SK-N-SH (cell line): ENCODE measurements at regions not wholly inside any gene's neighbourhood (a gene's known extent, or its start where the extent isn't known, plus 50 kb on each side); places are given as distances from the start of the nearest gene placed in this dataset.

Experiments used
- CTCF ChIA-PET: fragments of 300-600, 350-600 bp; formaldehyde crosslinking; extraction: SDS; loops from one replicate; lab custom pipeline; 2021; lab: Yijun Ruan, JAX
- POLR2A ChIA-PET: fragments of 350-600 bp; sonication (Branson Sonifier 250); formaldehyde crosslinking; extraction: SDS; loops from one replicate; lab custom pipeline; 2020; ENCODE audit warnings: antibody characterized with exemption, inconsistent platforms; lab: Yijun Ruan, JAX
- DNase-seq: peaks from one replicate; pipeline ENCODE4 v3.0.0; 2012
- H2AFZ ChIP-seq: fragments of 200-600 bp; sonication (generic); 2 replicates; pipeline ENCODE4 v1.8.1; 2016; ENCODE audit warnings: antibody characterized with exemption, mild to moderate bottlenecking, low read depth
- H3F3A ChIP-seq: fragments of 200-600 bp; sonication (generic); replicated peaks from 2 replicates; pipeline ENCODE3; 2016; ENCODE audit warnings: antibody characterized with exemption, mild to moderate bottlenecking; ENCODE audit not compliant: insufficient read depth
- H3K27ac ChIP-seq, 2 experiments: fragments of 200-500 bp in 1 of 2; fragments of 200-600 bp in 1 of 2; sonication (Bioruptor generic) in 1 of 2; sonication (generic), shearing (Covaris generic) in 1 of 2; 2 replicates each; pipeline versions ENCODE4 v1.5.1 to v1.6.1; 2014 to 2016; ENCODE audit warnings: low read depth in 2 of 2, inconsistent platforms in 1 of 2, low read length in 1 of 2, mild to moderate bottlenecking in 1 of 2, mixed read lengths in 1 of 2
- H3K27me3 ChIP-seq: fragments of 200-600 bp; sonication (generic), shearing (Covaris generic); 2 replicates; pipeline ENCODE4 v1.6.1; 2016; ENCODE audit warnings: mixed run types; ENCODE audit not compliant: insufficient read depth
- H3K36me3 ChIP-seq, 2 experiments: fragments of 200-500 bp in 1 of 2; fragments of 200-600 bp in 1 of 2; sonication (Bioruptor generic) in 1 of 2; sonication (generic) in 1 of 2; replicated peaks in 1 of 2; 2 replicates each; pipeline versions ENCODE3 to v1.5.1; 2014 to 2016; ENCODE audit warnings: low read length in 1 of 2, mild to moderate bottlenecking in 1 of 2; ENCODE audit not compliant: insufficient read depth in 2 of 2, control insufficient read depth in 1 of 2
- H3K4me1 ChIP-seq, 2 experiments: fragments of 200-500 bp in 1 of 2; fragments of 200-600 bp in 1 of 2; sonication (Bioruptor generic) in 1 of 2; sonication (generic), shearing (Covaris generic) in 1 of 2; 2 replicates each; pipeline versions ENCODE4 v1.5.1 to v1.6.1; 2014 to 2016; ENCODE audit warnings: low read depth in 1 of 2, low read length in 1 of 2, mixed run types in 1 of 2; ENCODE audit not compliant: insufficient read depth in 2 of 2, control insufficient read depth in 1 of 2
- H3K4me2 ChIP-seq: fragments of 200-600 bp; sonication (generic), shearing (Covaris generic); 2 replicates; pipeline ENCODE4 v1.6.1; 2017; ENCODE audit warnings: mixed run types
- H3K4me3 ChIP-seq, 2 experiments: fragments of 200-500 bp in 1 of 2; fragments of 200-600 bp in 1 of 2; sonication (Bioruptor generic) in 1 of 2; sonication (generic), shearing (Covaris generic) in 1 of 2; 2 replicates each; pipeline versions ENCODE4 v1.5.1 to v1.8.1; 2014 to 2016; ENCODE audit warnings: low read depth in 2 of 2, inconsistent platforms in 1 of 2, low read length in 1 of 2, mild to moderate bottlenecking in 1 of 2, mixed read lengths in 1 of 2, moderate library complexity in 1 of 2
- H3K79me2 ChIP-seq: fragments of 200-600 bp; sonication (generic); 2 replicates; pipeline ENCODE4 v1.8.1; 2017; ENCODE audit warnings: mild to moderate bottlenecking; ENCODE audit not compliant: insufficient read depth
- H3K9ac ChIP-seq: fragments of 200-600 bp; sonication (generic); 2 replicates; pipeline ENCODE4 v1.6.1; 2017; ENCODE audit warnings: mixed run types
- H3K9me2 ChIP-seq: fragments of 200-600 bp; sonication (generic); 2 replicates; pipeline ENCODE4 v1.6.1; 2017; ENCODE audit warnings: mixed run types
- H3K9me3 ChIP-seq: fragments of 200-600 bp; sonication (generic); 2 replicates; pipeline ENCODE4 v1.6.1; 2017; ENCODE audit warnings: mixed run types, mild to moderate bottlenecking, moderate library complexity
- H4K20me1 ChIP-seq: fragments of 200-600 bp; sonication (generic); 2 replicates; pipeline ENCODE4 v1.6.1; 2017; ENCODE audit warnings: mild to moderate bottlenecking, mixed run types; ENCODE audit not compliant: insufficient read depth
- CHD2 ChIP-seq: fragments of 150-350 bp; IDR thresholded peaks from 2 replicates; pipeline ENCODE4 v1.6.1; 2018; ENCODE audit warnings: low read length; ENCODE audit not compliant: partially characterized antibody
- EP300 ChIP-seq, 2 experiments: IDR thresholded peaks; 2 replicates each; pipeline versions ENCODE4 v1.4.0 to v1.6.1; 2012; ENCODE audit warnings: borderline replicate concordance in 1 of 2, low read depth in 1 of 2, low read length in 1 of 2
- FOSL2 ChIP-seq: IDR thresholded peaks from 2 replicates; pipeline ENCODE4 v1.4.0; 2012; ENCODE audit warnings: low read depth, mild to moderate bottlenecking, moderate library complexity, borderline replicate concordance
- FOXJ3 ChIP-seq: sonication (generic); formaldehyde crosslinking; IDR thresholded peaks from 2 replicates; pipeline ENCODE4 v1.5.1; 2020; ENCODE audit warnings: mild to moderate bottlenecking, missing genetic modification reagents
- GATA2 ChIP-seq: sonication (generic); formaldehyde crosslinking; IDR thresholded peaks from 2 replicates; pipeline ENCODE4 v1.5.0; 2020; ENCODE audit warnings: mild to moderate bottlenecking, missing genetic modification reagents
- IRF3 ChIP-seq: fragments of 150-350 bp; IDR thresholded peaks from 2 replicates; pipeline ENCODE4 v1.6.1; 2016; ENCODE audit warnings: mild to moderate bottlenecking, low read depth, low read length
- MXI1 ChIP-seq: IDR thresholded peaks from 2 replicates; pipeline ENCODE4 v1.6.1; 2012; ENCODE audit warnings: mild to moderate bottlenecking, low read depth, low read length, improper control_type of control experiment
- PBX3 ChIP-seq: IDR thresholded peaks from 2 replicates; pipeline ENCODE4; 2012
- POLR2AphosphoS5 ChIP-seq: IDR thresholded peaks from 2 replicates; pipeline ENCODE4 v1.6.1; 2012; ENCODE audit warnings: low read depth, low read length
- RAD21 ChIP-seq: IDR thresholded peaks from 2 replicates; pipeline ENCODE4 v1.6.1; 2012; ENCODE audit warnings: mild to moderate bottlenecking, low read length
- RCOR1 ChIP-seq: fragments of 150-350 bp; IDR thresholded peaks from 2 replicates; pipeline ENCODE4 v1.6.1; 2017; ENCODE audit warnings: antibody characterized with exemption, low read length
- TAF1 ChIP-seq: IDR thresholded peaks from 2 replicates; pipeline ENCODE4 v1.6.1; 2012; ENCODE audit warnings: low read depth, mild to moderate bottlenecking, low read length, moderate library complexity, borderline replicate concordance
- WGBS: methylation state at CpG from one replicate; pipeline ENCODE4 v1.1.6; 2017; ENCODE audit warnings: low lambda C conversion rate; 5-methylcytosine and 5-hydroxymethylcytosine counted together
- TF ChIP-seq, protein P1 (sequence below): fragments of 200-600 bp; sonication (generic); IDR thresholded peaks from 2 replicates; pipeline ENCODE4 v1.6.1; 2017; ENCODE audit warnings: antibody characterized with exemption, mild to moderate bottlenecking, moderate library complexity
- TF ChIP-seq, protein P2 (sequence below): fragments of 150-350 bp; IDR thresholded peaks from 2 replicates; pipeline ENCODE4 v1.6.1; 2017; ENCODE audit warnings: antibody characterized with exemption, low read length, low read depth, borderline replicate concordance

- TF ChIP-seq, protein P1, sequence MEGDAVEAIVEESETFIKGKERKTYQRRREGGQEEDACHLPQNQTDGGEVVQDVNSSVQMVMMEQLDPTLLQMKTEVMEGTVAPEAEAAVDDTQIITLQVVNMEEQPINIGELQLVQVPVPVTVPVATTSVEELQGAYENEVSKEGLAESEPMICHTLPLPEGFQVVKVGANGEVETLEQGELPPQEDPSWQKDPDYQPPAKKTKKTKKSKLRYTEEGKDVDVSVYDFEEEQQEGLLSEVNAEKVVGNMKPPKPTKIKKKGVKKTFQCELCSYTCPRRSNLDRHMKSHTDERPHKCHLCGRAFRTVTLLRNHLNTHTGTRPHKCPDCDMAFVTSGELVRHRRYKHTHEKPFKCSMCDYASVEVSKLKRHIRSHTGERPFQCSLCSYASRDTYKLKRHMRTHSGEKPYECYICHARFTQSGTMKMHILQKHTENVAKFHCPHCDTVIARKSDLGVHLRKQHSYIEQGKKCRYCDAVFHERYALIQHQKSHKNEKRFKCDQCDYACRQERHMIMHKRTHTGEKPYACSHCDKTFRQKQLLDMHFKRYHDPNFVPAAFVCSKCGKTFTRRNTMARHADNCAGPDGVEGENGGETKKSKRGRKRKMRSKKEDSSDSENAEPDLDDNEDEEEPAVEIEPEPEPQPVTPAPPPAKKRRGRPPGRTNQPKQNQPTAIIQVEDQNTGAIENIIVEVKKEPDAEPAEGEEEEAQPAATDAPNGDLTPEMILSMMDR, result no peak
Observed at GRCh38 chr2:52622266-52622665, 1145.3 kb upstream of the CHAC2 start (continued).

GRCh38 chr2:52613064-52613463 lies 1154.5 kb upstream of the CHAC2 start:
- Histone ChIP-seq H3K9me3 (no peaks in the 10 kb centered on the region), H3K4me3 (no peak overlapping the region), H3K4me1 (no peaks in the 10 kb centered on the region), H3K27me3 (no peaks in the 10 kb centered on the region), H3K27ac (no peak overlapping the region), H3K79me2 (no peaks in the 10 kb centered on the region), H3F3A (no peaks in the 10 kb centered on the region), H3K9ac (no peak overlapping the region), H2AFZ (no peak overlapping the region), H3K4me2 (no peak overlapping the region), H3K36me3 (no peaks in the 10 kb centered on the region), H3K9me2 (no peaks in the 10 kb centered on the region), H4K20me1 (no peaks in the 10 kb centered on the region)
- POLR2A ChIA-PET, result no interaction called here
- 12% methylated on average over 4 of the region's 4 CpGs for WGBS
- CTCF ChIA-PET, result interaction anchor here (1.2 kb wide), 1 partner anchor 22 kb away, joined by 3 read pairs; no protein-coding TSS in a partner anchor
- DNase-seq, result no peak
- no peak for TF ChIP-seq PBX3
- no peak for TF ChIP-seq RCOR1
- TF ChIP-seq TAF1, result no peak
- TF ChIP-seq, protein P1, result peak; percentile 25
- no peak for TF ChIP-seq RAD21

- H3K9me3 ChIP-seq, result no peaks in the 10 kb centered on the region
- H3K4me2 ChIP-seq, result no peak overlapping the region
- no peak overlapping the region for H3K27ac ChIP-seq
- H3K4me3 ChIP-seq, result no peak overlapping the region
- CTCF ChIA-PET, result no interaction called here
- no peak overlapping the region for H2AFZ ChIP-seq
- no peaks in the 10 kb centered on the region for H4K20me1 ChIP-seq
- H3K9ac ChIP-seq, result no peak overlapping the region
- no peaks in the 10 kb centered on the region for H3F3A ChIP-seq
- DNase-seq, result no peak
- POLR2A ChIA-PET, result no interaction called here
- H3K4me1 ChIP-seq, result no peaks in the 10 kb centered on the region
- H3K9me2 ChIP-seq, result no peaks in the 10 kb centered on the region
- no peaks in the 10 kb centered on the region for H3K79me2 ChIP-seq
- no peaks in the 10 kb centered on the region for H3K36me3 ChIP-seq
- no peaks in the 10 kb centered on the region for H3K27me3 ChIP-seq
- 10% methylated on average over 2 of the region's 2 CpGs for WGBS
- TF ChIP-seq IRF3 (no peak), RCOR1 (no peak), FOSL2 (no peak), TAF1 (no peak), MXI1 (no peak), CHD2 (no peak), GATA2 (CRISPR knock-in tag) (no peak), EP300 (IDR thresholded peaks at IDR 0.05; ENCODE audit: borderline replicate concordance in 1 of 2, low read depth in 1 of 2, low read length in 1 of 2) (no peak), POLR2AphosphoS5 (no peak), FOXJ3 (CRISPR knock-in tag) (no peak)
- TF ChIP-seq, protein P2, sequence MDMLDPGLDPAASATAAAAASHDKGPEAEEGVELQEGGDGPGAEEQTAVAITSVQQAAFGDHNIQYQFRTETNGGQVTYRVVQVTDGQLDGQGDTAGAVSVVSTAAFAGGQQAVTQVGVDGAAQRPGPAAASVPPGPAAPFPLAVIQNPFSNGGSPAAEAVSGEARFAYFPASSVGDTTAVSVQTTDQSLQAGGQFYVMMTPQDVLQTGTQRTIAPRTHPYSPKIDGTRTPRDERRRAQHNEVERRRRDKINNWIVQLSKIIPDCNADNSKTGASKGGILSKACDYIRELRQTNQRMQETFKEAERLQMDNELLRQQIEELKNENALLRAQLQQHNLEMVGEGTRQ, result no peak
- TF ChIP-seq, protein P1, result no peak
Observed at GRCh38 chr2:52611759-52612158, 1155.8 kb upstream of the CHAC2 start.
